ENCODE measurements at regions not wholly inside any gene's neighbourhood (a gene's known extent, or its start where the extent isn't known, plus 50 kb on each side); places are given as distances from the start of the nearest gene placed in this dataset.

GRCh38 chrX:1076871-1077651 lies 135.4 kb downstream of the CRLF2 start (continued):
- no peak for TF ChIP-seq ELK1 (IDR thresholded peaks at IDR 0.05; ENCODE audit: low read depth, low read length)
- no peak for TF ChIP-seq SMARCA5 (IDR thresholded peaks at IDR 0.05)
- no peak for TF ChIP-seq HDAC6 (IDR thresholded peaks at IDR 0.05; ENCODE audit: unreplicated experiment)
- no peak for TF ChIP-seq ZBTB40 (IDR thresholded peaks at IDR 0.05; ENCODE audit: borderline replicate concordance)
- no peak for TF ChIP-seq BACH1 (IDR thresholded peaks at IDR 0.05; ENCODE audit: borderline replicate concordance)
- no peak for TF ChIP-seq CEBPB (IDR thresholded peaks at IDR 0.05; ENCODE audit: borderline replicate concordance in 1 of 2, low read depth in 2 of 2, low read length in 2 of 2)
- TF ChIP-seq HSF1 (IDR thresholded peaks at IDR 0.05; ENCODE audit: low read depth, low read length) = no peak
- TF ChIP-seq SUPT20H (IDR thresholded peaks at IDR 0.05; ENCODE audit: borderline replicate concordance, control insufficient read depth, low read depth, low read length) = no peak
